K562 (cell line): ENCODE measurements at regions not wholly inside any gene's neighbourhood (a gene's known extent, or its start where the extent isn't known, plus 50 kb on each side); places are given as distances from the start of the nearest gene placed in this dataset.

Source experiments
- ATAC-seq: fragments of 200-7000 bp; cut with Tn5 transposase; 3 replicates; pipeline ENCODE4 v1.9.1; 2020; ENCODE audit warnings: moderate library complexity
- BruUV-seq: library from RNA; stranded (reverse); fragments of 400-500 nt; replicated peaks from 2 replicates; lab custom pipeline; 2021; lab: Mats Ljungman, UMichigan
- CTCF ChIA-PET: fragments of 300-600 bp; formaldehyde crosslinking; extraction: SDS; loops from one replicate; lab custom pipeline; 2021; ENCODE audit warnings: low intra/inter-chr PET ratio; lab: Yijun Ruan, JAX
- POLR2A ChIA-PET: fragments of 300-600, 350-650 bp; sonication (Branson Sonifier 250); formaldehyde crosslinking; extraction: SDS; loops from one replicate; lab custom pipeline; 2021; ENCODE audit warnings: antibody characterized with exemption, inconsistent platforms; lab: Yijun Ruan, JAX
- DNase-seq, 4 experiments: peaks; one replicate each; pipeline versions ENCODE4 v3.0.0 to v3.0.0-alpha.2; 2011 to 2018; ENCODE audit warnings: low spot score in 3 of 4, mixed read lengths in 3 of 4; ENCODE audit errors: extremely low read depth in 1 of 4
- FAIRE-seq: peaks from 2 replicates; lab custom pipeline; 2011; peaks lifted over from hg19 to GRCh38; lab: Jason Lieb, UNC
- H2AFZ ChIP-seq: 2 replicates; pipeline ENCODE4 v1.6.0; 2011; ENCODE audit warnings: low read depth, low read length, control low read depth, inconsistent platforms
- H3K27ac ChIP-seq: fragments of 200-600 bp; 3 replicates; pipeline ENCODE4 v1.8.0; 2011; ENCODE audit warnings: low read depth, mild to moderate bottlenecking, control low read depth, inconsistent platforms, low read length, moderate library complexity, mixed read lengths; ENCODE audit errors: extremely low read depth
- H3K27me3 ChIP-seq, 2 experiments: fragments of 300-600 bp in 1 of 2; 2 replicates in 1 of 2; 3 replicates in 1 of 2; pipeline versions ENCODE4 v1.6.0 to v1.8.0; 2011; ENCODE audit warnings: inconsistent platforms in 2 of 2, low read length in 2 of 2, mild to moderate bottlenecking in 1 of 2, mixed read lengths in 1 of 2, moderate library complexity in 1 of 2; ENCODE audit not compliant: control insufficient read depth in 2 of 2, insufficient read depth in 2 of 2
- H3K36me3 ChIP-seq: fragments of 300-600 bp; 3 replicates; pipeline ENCODE4 v1.8.0; 2011; ENCODE audit warnings: mild to moderate bottlenecking, low read length, inconsistent platforms; ENCODE audit not compliant: control insufficient read depth, insufficient read depth
- H3K4me1 ChIP-seq, 2 experiments: fragments of 200-600 bp in 1 of 2; replicated peaks in 1 of 2; 2 replicates in 1 of 2; 3 replicates in 1 of 2; pipeline versions ENCODE4 v1.5.1 to v1.8.0; 2011; ENCODE audit warnings: inconsistent platforms in 2 of 2, low read length in 2 of 2, mild to moderate bottlenecking in 1 of 2, mixed read lengths in 1 of 2, moderate library complexity in 1 of 2; ENCODE audit not compliant: control insufficient read depth in 2 of 2, insufficient read depth in 2 of 2
- H3K4me2 ChIP-seq: 2 replicates; pipeline ENCODE4 v1.6.1; 2011; ENCODE audit warnings: low read length, control low read depth, inconsistent platforms, mixed read lengths; ENCODE audit not compliant: insufficient read depth
- H3K4me3 ChIP-seq: fragments of 200-600 bp; sonication (generic), shearing (Covaris generic); 2 replicates; pipeline ENCODE4 v1.5.1; 2016; ENCODE audit warnings: control low read depth, inconsistent platforms
- H3K79me2 ChIP-seq: fragments of 200-600 bp; 3 replicates; pipeline ENCODE4 v1.8.0; 2011; ENCODE audit warnings: low read length, inconsistent platforms; ENCODE audit not compliant: control insufficient read depth, insufficient read depth
- H3K9ac ChIP-seq, 2 experiments: 2 replicates each; pipeline versions ENCODE4 v1.6.0 to v1.6.1; 2011; ENCODE audit warnings: low read depth in 2 of 2, low read length in 2 of 2, control low read depth in 1 of 2, inconsistent platforms in 1 of 2, mild to moderate bottlenecking in 1 of 2, mixed read lengths in 1 of 2; ENCODE audit not compliant: insufficient read depth in 1 of 2
- H3K9me1 ChIP-seq: one replicate; pipeline ENCODE4 v1.6.0; 2011; ENCODE audit warnings: inconsistent platforms, mild to moderate bottlenecking, low read length, moderate library complexity; ENCODE audit not compliant: control insufficient read depth, insufficient read depth
- H3K9me3 ChIP-seq: replicated peaks from 2 replicates; pipeline ENCODE4 v1.5.1; 2011; ENCODE audit warnings: low read depth, low read length, inconsistent platforms; ENCODE audit not compliant: control insufficient read depth, insufficient read depth
- H4K20me1 ChIP-seq: replicated peaks from 2 replicates; pipeline ENCODE4 v1.6.1; 2011; ENCODE audit warnings: low read length, inconsistent platforms, mixed read lengths; ENCODE audit not compliant: control insufficient read depth, insufficient read depth
- CCAR2 ChIP-seq: fragments of 200-400 bp; formaldehyde crosslinking; IDR thresholded peaks from 2 replicates; pipeline ENCODE4 v1.6.1; 2017; ENCODE audit warnings: mild to moderate bottlenecking, low read depth, low read length
- FIP1L1 ChIP-seq: fragments of 200-400 bp; formaldehyde crosslinking; IDR thresholded peaks from 2 replicates; pipeline ENCODE4 v1.6.1; 2018; ENCODE audit warnings: mild to moderate bottlenecking, low read depth, low read length; ENCODE audit not compliant: poor library complexity, severe bottlenecking
- FOXK2 ChIP-seq, 2 experiments: fragments of 450-650 bp; IDR thresholded peaks in 1 of 2; conservative IDR thresholded peaks in 1 of 2; 2 replicates each; pipeline ENCODE4 v1.6.1; 2016; ENCODE audit warnings: low read depth in 2 of 2, mild to moderate bottlenecking in 1 of 2
- FUS ChIP-seq: fragments of 200-400 bp; formaldehyde crosslinking; optimal IDR thresholded peaks from 2 replicates; pipeline ENCODE3; 2017; ENCODE audit warnings: low read depth, low read length
- HEY1 ChIP-seq: fragments of 250-450 bp; sonication (Bioruptor Pico); IDR thresholded peaks from 2 replicates; pipeline ENCODE4 v1.5.0; 2020; ENCODE audit warnings: mild to moderate bottlenecking, moderate library complexity, borderline replicate concordance
- MTA2 ChIP-seq: fragments of 450-650 bp; IDR thresholded peaks from 2 replicates; pipeline ENCODE4 v1.6.1; 2016; ENCODE audit warnings: low read depth
- NR3C1 ChIP-seq: sonication (generic); formaldehyde crosslinking; IDR thresholded peaks from 2 replicates; pipeline ENCODE4 v1.8.1; 2022; ENCODE audit warnings: missing genetic modification reagents
- WGBS: fragments of 100-300 bp; shearing (Covaris generic); methylation state at CpG from one replicate; pipeline ENCODE4 v1.1.6; 2016; ENCODE audit warnings: low coverage, mixed read lengths; ENCODE audit not compliant: insufficient coverage; ENCODE audit errors: missing lambda C conversion rate; 5-methylcytosine and 5-hydroxymethylcytosine counted together
- in situ Hi-C: fragments of 300-500 bp; cut with MboI; formaldehyde crosslinking; loops from 4 replicates; pipeline ENCODE4 v1.15.0; 2018; ENCODE audit warnings: inconsistent platforms, mixed read lengths
- intact Hi-C: fragments of 100-400 bp; cut with micrococcal nuclease; formaldehyde crosslinking; loops from 2 replicates; pipeline ENCODE4 v1.14.2; 2022
- TF ChIP-seq, protein P1 (sequence below): fragments of 250-450 bp; sonication (Bioruptor Pico); IDR thresholded peaks from 2 replicates; pipeline ENCODE4 v1.5.0; 2021; ENCODE audit warnings: mild to moderate bottlenecking, borderline replicate concordance

DNA sequence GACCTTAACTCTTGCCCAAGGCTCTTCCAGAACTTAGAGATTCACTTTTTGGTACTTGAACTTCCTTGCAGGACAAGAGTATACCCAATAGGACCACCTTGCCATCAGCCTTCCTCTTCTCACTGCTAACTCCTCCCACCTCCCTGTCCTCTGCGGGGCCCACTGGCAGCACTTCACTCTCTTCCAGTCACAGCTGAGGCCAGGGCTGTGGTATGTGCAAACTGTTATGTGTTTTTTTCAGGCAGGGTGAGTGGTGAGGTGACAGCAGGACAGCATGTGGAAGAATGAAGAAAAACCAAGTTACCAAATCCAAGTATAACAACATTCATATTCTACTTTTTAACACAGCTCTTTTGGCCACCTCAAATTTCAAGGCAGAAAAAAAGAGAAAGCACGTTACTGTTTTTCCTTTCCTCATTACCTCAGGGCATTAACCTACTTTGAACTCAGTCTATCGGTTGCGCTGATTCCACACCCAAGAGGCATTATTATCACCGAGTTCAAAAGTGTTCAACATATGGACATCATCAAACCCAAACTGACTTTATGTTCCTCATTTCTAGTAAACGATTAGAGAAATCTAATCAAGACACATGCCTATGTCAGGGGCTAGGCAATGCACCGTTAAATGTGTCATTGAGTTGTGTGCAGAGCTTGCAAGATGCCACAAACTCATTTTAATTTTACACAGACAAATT lies 605.2 kb upstream of the SYT4 start:
- no peak for FAIRE-seq

More for the DNA sequence above, 605.2 kb upstream of the SYT4 start:
- Histone ChIP-seq H3K4me3 (no peak overlapping the region), H3K79me2 (no peaks in the 10 kb centered on the region), H2AFZ (no peak overlapping the region), H3K27ac (no peak overlapping the region), H3K27me3 (no peaks in the 10 kb centered on the region), H3K36me3 (no peaks in the 10 kb centered on the region), H3K9me3 (no peaks in the 10 kb centered on the region), H4K20me1 (no peaks in the 10 kb centered on the region), H3K4me1 (no peaks in the 10 kb centered on the region), H3K9ac (no peak overlapping the region), H3K9me1 (no peaks in the 10 kb centered on the region), H3K4me2 (no peak overlapping the region)
- 2% methylated on average over 6 of the region's 7 CpGs for WGBS
- BruUV-seq, result no TSS peak
- DNase-seq, result no peak
- intact Hi-C loops, result no loop called here
- in situ Hi-C loops, result no loop called here
- TF ChIP-seq FIP1L1, result no peak
- TF ChIP-seq, protein P1, sequence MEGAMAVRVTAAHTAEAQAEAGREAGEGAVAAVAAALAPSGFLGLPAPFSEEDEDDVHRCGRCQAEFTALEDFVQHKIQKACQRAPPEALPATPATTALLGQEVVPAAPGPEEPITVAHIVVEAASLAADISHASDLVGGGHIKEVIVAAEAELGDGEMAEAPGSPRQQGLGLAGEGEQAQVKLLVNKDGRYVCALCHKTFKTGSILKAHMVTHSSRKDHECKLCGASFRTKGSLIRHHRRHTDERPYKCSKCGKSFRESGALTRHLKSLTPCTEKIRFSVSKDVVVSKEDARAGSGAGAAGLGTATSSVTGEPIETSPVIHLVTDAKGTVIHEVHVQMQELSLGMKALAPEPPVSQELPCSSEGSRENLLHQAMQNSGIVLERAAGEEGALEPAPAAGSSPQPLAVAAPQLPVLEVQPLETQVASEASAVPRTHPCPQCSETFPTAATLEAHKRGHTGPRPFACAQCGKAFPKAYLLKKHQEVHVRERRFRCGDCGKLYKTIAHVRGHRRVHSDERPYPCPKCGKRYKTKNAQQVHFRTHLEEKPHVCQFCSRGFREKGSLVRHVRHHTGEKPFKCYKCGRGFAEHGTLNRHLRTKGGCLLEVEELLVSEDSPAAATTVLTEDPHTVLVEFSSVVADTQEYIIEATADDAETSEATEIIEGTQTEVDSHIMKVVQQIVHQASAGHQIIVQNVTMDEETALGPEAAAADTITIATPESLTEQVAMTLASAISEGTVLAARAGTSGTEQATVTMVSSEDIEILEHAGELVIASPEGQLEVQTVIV (CRISPR knock-in tag), result no peak
- TF ChIP-seq HEY1 (CRISPR knock-in tag), result no peak
- TF ChIP-seq NR3C1 (CRISPR knock-in tag), result no peak
- TF ChIP-seq FOXK2 (conservative IDR thresholded peaks at IDR 0.05 in 1 of 2, IDR thresholded peaks at IDR 0.05 in 1 of 2; ENCODE audit: low read depth in 2 of 2), result no peak
- no peak for TF ChIP-seq FUS
- TF ChIP-seq CCAR2, result no peak
- TF ChIP-seq MTA2, result no peak
- ATAC-seq, result no peak
- CTCF ChIA-PET, result no interaction called here
- POLR2A ChIA-PET, result no interaction called here
